HK-2 (cell line): ENCODE measurements at regions not wholly inside any gene's neighbourhood (a gene's known extent, or its start where the extent isn't known, plus 50 kb on each side); places are given as distances from the start of the nearest gene placed in this dataset.

ENCODE experiments used
- DNase-seq: peaks from one replicate; pipeline ENCODE4 v3.0.0-alpha.2; 2018; ENCODE audit not compliant: unreplicated experiment

DNA sequence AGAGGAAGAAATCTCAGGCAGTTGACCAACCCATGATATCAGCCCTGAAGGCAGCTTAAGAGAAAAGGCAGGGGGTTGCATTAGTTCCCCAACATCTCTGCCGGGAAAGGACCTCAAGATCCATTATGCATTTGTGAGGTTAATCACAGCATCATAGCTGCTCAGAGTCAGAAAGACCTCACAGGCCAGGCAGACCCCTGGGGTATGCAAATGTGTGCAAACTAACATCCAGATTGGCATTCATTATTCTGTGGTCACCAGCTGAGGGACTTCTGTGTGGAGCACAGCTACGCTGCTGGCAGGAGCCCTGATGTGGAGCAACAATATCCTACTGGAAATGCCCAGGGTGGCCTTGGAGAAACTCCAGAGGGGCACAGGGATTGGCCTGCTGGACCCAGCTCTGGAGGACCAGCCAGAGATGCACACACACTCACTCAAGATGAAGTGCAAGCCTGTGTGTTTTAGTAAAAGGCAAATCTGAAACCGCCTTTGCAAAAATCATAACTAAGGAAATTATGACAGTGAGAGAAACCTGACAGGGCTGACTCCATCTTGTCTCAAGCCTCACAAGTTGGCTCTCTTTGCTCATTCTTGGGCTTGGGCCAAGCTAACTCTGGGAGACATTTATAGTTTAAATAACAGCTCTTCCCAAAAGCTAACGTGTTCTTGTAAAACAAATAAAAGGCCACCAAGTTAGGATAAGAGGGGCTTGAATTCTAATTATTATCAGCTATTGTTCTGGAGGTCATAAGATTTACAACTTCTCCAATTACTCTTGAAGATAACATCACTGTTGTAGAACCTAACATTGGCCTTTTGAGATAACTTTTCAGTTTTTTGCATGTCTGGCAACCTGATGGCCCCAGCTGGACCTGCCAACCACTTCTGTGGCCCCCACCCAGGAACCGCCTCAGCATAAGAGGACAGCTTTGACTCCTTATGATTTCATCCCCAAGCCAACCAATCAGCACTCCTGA lies 257.1 kb downstream of the UACA start:
- DNase-seq, result no peak

DNA sequence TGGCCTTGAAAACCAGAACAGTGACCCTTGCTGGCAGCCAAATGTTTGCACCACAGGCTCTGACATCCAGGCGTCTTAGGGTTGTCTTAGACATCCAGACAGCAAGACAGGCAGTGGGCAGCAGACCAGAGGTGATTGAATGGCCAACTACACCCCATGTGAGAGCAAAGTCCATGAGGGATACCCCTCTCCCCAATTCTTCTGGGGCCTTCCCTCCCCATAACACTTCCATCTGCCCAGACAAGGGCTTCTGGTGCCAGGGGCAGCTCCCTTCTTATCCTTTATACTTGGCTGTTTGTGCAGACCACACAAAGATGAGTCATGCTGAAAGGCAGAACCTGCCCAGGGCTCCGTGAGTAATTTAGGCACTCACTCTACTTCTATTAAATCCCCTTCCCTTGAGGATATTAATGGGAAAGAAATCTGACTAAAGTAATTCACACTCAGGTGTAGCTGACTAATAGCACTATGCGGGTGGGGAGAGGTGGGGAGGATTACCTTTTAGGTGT lies 257.9 kb downstream of the UACA start:
- DNase-seq, result peak; percentile 34

DNA sequence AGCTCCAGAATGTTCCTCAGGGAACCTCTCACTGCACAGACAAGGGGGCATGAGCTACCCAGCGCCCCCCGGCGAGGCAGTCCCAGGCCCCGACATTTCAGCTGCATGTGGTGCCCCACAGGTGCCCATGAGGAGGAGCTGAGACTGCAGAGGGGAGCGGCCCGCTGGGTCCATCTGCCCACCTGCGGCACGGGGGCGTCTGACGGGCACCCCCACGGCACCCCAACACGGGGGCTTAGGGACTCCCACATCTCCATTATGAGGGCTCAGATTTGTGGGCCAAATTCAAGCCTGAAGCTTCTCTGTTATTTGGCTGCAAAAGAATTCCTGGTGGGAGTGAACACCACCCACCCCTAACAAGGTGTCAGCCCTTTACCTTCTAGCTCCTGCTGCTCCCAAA lies 258.4 kb downstream of the UACA start:
- no peak for DNase-seq

DNA sequence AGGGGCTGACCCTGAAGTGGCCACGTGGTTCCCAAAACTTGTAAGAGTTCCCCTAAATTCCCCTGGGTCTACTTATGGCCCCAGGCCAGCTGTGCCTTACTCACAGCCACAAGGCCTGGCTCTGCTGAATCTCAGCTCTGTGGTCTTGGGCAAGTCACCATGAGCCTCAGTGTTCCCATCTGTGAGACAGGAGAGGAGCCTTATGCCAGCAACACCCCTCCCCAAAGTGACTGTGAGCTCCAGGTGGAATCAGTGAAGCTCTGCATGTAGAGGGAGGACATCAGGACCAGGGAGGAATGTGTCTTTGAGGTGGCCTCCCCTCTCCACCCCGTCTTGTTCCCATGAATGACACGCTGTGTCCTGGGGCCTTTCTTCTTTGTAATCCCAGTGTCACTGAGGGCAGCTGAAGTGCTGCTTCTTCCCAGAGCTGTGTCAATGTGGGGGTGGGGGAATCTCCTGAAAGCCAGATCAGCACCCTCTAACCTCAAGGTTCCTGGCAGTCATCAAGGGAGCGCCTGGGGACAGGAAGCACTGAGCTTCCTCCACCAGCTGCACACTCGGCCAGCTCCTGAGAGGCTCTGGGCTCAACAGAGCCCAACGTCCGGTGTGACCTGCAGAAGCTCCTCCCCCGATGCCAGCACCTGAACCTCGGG lies 258.9 kb downstream of the UACA start:
- peak; percentile 55 for DNase-seq

DNA sequence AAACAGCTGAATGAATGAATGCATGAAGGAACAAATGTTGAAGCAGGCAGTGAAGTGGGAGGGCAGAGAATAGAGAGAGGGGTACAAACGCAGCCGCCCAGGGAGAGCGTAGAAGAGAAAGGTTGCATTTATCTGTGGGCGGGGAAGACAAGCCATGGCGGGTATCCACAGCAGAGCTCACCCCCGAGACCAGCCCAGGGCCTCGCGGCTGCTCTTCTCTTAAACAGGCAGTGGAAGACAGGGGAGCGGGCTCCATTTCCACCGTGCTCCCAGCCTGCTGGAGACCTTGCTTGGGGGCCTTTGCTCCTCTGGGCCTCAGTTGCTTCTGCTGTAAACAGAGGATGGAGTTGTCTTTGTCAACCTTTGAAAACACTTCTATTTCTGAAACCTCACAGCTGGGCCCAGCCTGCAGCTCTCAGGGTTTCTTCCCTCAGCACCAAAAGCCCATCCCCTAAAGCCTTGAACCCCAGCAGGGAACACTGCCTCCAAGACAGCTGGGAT lies 259.5 kb downstream of the UACA start:
- no peak for DNase-seq

DNA sequence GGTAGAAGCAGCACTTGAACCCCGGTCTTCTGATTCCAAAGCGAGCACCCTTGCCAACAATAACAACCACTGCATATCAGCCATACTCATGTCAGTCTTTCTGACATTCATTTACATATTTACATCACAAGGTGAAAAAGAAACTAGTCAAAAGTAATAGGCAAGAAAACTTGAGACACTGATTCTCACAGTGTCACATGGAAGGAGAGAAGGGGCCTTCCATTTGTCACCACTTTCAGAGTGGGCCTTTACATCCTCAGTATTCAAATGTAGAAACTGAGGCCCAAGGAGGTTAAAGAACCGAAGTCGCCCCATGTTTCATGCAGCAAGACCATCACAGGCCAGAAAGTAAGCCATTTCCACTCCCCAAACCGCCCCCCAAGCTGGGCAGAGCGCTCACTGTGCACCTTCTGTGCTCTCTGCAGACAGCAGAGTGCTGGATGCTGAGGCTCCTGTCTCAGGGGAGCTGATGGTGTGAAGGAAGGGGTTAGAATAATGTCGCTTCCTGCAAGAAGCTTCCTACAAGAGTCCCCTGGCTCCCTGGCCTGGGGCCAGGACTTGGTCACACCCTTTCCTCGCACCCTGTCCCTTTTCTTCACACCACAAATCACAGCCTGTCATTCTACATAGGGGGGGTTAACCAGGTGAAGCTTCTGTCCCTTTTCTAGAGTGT lies 260.1 kb downstream of the UACA start:
- no peak for DNase-seq

DNA sequence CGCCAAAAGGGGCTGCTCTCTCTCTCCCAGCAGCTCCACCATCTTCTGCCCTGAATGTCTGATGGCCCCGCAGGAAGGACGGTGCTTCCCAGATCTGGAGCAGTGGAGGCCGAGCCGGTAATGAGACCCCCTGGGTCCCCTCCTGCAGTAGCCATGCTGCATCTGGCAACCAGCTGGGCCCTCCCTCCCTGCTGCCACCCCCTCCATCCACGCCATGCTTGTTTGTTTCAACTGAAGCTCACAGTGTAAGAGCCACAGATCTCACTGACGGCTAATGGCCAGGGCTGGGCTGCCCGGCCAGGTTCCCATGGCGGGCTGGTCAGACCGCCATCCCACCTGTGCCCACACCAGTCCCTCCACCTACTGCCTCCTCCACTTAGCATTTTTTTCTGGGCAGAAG lies 260.8 kb downstream of the UACA start:
- DNase-seq, result no peak

DNA sequence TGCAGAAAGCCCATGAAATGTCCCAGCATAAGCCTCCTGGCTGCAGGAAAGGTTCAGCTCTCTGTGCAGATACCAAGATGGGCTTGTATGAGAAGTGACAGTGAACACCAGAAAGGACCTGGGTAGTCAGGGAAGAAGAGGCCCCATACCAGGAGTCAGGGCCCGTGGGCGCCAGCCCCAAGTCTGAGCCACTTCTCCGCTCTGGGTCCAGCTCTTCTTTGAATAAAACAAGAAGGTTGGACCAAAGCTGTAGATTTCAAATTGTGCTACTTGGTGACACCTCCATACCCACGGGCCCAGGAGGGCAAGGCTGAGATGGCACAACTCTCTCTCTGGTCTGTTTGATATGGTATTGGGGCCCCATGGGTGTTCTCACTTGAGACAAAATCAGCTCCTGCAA lies 261.5 kb downstream of the UACA start:
- no peak for DNase-seq

DNA sequence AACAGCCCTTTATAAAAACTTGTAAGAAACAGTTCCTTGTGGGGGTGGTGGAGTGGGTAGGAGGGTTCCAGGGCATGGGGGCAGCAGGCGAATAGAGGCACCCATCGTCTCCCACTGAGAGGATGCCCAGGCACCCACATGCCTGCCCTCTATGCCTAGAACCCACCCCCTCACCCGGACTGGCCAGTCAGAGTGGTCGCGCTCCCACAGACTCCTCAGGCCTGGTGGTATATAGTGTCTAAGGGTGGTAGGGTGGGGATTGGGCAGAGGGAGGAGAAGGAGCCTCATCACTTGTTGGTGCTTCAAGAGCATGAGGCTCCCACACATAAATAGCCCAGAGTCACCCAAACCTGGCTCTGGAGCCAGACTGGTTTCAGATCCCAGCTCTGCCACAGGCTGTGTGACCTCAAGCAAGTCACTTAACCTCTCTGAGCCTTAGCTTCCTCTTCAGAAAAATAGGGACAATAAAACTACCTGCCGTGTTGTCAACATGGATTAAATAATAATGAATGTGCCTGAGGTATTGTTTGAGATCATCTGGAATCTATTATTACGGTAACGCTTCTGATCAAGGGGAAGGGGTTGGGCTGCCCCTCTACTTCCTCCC lies 262.1 kb downstream of the UACA start:
- no peak for DNase-seq

DNA sequence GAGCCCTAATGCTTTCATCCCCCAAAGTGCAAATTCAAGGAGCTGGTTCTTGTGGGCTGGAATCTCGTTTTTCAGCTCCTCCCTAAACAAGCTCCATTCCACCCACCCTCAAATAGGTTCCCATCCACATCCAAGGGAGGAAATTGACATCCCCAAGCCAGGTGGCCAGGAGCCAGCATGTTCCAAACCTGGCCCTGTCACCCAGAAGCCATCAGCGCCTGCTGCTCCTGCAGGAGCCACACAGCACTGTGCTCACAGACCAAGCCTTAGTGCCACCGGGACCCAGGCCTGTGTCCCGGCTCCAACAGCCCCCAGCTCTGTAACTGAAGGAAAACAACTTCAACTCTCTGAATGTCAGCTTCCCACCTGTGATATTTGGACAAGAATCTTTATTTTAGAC lies 263.6 kb downstream of the UACA start:
- no peak for DNase-seq

DNA sequence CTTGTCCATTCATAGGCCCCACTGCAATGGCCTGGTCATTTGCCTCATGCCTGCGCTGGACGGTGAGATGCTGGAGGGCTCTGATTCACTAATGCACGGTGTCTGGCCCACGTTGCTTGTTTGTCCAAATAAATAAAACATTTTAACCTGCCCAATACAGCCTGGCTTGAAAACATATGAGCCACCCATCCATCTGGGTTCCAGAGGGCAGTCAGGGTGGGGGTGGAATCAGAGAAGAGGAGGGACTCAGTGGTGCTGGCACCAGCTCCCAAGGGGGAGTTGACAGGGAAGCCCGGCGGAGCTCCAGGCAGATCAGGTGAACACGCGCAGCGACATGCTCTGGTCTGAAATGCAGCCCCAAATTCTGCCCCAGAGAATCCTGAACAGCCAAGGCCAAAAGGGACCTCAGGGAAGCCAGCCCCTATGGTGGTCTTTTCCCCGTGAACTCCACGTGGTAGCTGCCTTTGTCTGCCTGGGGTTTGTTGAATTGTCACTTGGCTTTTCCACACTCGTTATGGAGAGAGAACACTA lies 265.2 kb downstream of the UACA start:
- DNase-seq, result no peak

DNA sequence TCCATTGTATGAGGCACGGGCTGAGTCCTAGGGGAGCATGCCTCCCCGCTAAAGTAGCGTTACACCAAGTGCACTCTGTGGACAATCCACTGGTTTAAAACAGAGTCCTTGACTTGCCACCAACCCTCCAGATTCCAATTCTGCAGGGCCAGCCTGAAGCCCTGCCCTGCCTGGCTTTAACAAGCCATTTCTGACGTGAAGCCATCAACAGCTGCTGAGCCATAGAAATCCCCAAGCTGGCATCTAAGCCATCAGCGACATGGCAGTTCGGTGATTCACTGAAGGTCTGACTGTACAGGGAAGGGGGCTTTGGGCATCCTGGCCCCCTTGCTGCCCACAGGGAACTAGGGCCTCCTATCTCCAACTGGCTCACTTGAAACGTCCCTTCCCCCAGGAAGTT lies 265.7 kb downstream of the UACA start:
- DNase-seq, result no peak

DNA sequence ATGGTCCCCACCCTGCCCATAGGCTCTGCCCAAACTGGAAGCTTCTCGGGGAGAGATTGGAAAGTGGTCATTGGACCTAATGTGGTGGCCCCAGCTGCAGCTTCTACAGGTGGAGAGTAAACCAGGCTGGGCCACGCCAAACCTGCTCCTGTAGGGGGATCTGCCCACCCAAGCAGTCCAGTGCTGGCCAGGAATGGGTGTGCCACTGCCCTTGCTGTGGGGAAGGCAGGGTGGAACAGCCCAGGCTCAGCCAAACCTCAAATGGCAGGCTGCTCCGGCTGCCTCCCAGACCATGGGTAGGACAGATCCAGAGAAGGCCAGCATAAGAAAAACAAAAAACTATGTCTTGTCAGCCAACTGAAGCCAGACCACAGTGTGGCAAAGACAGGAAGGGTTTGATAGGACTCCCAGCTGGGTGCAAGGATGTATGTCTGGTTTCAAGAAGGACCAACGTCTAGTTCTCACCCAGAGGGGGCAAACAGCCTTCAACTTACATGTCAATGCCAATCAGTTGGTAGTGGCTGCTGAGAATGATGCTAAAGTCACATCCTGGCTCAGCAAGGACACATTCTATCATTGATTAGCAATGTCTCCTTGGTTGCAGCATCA lies 267.3 kb downstream of the UACA start:
- no peak for DNase-seq

DNA sequence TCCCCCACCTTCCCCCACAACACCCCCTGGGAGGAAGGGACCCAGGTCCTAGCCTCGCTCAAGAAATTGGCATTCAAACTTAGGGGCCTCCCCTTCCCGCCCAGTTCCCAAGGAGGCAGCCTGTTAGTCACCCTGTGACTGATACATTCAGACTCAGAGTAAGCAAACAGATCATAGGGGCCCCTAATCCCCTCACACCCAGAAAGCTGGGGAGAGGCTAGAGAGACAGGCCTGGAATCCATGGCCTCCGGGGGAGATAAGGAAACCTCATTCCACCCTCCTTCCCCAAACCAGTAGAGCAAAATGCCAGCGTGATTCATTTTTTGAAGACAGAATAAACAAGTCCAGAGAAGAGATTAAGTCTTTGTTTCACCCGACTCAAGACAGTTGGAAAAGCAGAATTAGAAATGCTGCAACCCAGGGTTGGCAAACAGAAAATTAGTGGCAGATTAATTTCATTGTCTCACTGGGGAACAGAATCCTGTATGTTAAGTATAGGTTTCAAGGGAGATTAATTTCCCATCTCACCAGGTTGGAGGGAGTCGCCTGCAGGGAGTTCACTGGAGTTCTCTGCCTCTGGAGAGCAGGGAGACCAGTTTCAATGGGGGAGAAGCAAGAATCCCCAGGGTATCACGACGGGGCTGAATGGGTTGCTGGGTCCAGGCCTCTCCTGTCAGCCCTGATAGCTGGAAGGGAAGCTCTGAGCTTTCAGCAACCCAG lies 268.3 kb downstream of the UACA start:
- peak; percentile 71 for DNase-seq

DNA sequence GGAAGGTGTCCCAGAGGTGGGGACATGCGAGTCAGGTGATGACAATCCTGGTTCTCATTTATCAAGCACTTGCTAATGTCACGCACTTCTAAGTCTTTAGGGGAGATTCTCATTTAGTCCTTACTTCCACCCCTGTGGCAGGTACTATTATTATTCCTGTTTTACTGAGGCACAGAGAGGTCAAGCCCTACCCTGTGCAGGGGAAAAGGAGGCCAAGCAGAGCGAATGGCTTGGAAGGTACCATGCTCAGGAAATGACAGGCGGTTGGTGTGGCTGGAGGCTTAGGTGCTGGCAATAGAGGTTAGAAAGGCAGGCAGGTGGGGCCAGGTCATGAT lies 268.9 kb downstream of the UACA start:
- DNase-seq, result no peak

DNA sequence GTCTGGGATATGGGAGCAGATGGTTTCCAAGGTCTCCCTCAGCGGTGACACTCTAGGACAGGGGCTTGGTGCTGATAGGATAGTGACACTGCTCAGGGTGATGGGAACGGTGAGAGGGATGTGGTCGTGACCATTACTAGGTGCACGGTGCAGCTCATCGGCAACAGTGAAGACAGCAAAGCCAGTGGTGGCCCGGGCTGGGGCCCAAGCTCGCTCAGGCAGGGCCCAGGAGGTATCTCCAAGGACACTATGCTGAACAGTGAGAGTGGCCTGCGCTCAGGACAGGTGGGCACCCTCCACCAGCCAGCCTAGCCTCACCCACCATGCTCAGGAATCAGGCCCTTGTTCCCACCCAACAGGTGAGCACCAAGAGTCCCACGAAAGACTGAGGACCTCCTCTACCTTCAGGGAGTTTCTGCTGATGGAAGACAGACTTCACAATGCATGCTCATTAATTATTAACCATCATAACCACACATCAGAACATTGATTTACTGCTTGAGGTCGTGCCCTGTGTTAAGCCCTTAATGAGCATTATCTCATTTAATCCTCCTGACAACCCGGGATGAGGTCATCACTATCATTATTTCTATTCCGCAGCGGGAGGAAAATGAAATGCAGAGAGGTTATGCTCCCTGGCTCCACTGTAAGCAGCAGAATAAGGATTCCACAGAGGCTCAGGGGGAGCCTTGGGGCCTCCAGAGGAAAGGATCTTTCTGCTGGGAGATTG lies 269.4 kb downstream of the UACA start:
- peak; percentile 34 for DNase-seq

DNA sequence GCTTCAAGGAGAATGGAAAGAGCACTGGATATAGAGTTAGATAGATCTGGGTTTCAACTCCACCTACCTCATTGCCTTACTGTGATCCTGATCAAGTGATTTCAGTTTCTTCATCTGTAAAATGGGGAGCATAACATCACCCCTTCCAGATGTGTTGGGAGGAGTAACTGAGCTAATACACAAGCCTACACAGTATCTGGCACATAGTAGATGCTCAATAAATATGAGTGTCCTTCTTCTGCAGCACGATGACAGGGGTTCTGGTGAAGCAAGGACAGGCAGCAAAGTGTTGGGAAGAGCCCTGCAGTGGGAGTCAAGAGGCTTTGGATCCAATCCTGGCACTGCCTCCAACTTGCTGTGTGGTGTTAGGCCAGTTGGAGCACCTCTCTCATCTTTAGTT lies 270.0 kb downstream of the UACA start:
- DNase-seq, result no peak

DNA sequence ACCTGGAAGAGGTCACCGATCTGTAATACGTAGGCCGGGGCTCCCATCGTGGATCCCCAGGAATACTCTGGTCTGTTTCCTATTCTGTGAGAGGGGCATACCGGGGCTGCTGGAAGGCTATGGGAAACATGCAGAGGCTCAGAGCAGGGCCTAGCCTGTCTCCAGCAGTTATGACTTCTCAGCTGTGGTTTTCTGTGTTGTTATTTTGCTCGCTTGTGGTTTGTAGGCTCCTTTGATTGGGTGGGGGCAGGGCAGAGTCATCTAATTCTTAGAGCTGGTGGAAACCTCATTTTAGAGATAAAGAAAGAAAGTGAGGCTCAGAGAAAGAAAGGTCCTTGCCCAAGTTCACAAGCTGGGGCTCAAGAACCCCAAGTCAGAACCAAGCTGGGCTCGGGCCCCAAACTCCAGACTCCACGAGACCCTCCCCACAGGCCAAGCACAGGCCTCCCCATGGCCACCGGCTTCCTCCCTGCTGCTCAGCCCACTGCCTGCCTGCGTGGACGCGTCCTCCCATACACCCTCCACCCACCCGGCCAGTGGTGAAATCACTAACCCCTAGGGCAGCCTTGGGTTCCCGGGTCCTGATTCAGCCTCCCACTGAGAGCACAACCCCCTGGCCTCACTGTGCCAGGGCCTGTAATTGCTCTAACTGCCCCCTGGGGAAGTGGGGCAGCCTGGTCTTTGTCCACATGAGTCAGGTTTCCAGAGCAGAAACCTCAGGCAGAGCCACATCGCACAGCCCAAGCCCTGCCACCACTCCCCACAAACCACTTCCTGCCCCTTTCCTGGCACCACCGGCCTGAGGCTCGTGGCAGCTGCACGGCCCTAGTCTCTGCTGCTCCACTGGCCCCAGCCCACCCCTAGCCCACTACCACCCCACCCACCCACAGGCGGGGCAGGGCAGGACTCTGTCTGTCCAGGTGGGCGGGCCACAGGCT lies 270.8 kb downstream of the UACA start:
- peak; percentile 87 for DNase-seq

DNA sequence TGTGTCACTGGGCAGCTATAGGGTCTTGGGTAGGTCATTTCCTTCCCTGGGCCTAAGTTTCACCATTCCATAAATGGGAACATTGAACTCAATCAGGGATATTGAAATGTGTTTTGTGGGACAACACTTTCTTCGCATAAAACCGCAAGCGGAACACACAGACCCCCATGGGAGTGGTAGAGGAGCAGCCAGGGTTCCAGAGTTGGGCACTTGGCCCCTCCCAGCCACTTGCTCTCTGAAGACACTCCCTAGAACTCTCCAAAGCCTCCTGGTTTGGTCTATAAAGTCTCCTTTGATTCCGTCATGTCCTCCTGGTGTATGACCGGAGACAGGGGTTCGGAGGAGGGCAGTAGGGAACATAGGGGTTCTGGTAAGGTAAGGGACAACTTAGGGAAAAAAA lies 271.7 kb downstream of the UACA start:
- no peak for DNase-seq
